GM21367 (cell line): ENCODE measurements at regions not wholly inside any gene's neighbourhood (a gene's known extent, or its start where the extent isn't known, plus 50 kb on each side); places are given as distances from the start of the nearest gene placed in this dataset.
A peak's percentile ranks its signal among the peaks of the same experiment; 100 is the strongest.
"Not testable (repeated sequence)": the region's sequence is repeated elsewhere in the genome, so short reads cannot be mapped to it uniquely, and the experiment has no call there.

Experiments
- ATAC-seq: cut with Tn5 transposase; IDR thresholded peaks from one replicate; pipeline ENCODE4 v1.9.1; 2021; ENCODE audit not compliant: unreplicated experiment

GRCh38 chr4:123667496-123667895 is 270.9 kb downstream of the SPRY1 start:
- ATAC-seq, result no peak

- ATAC-seq, result no peak
Observed at GRCh38 chr4:123667991-123668390, 271.4 kb downstream of the SPRY1 start.

GRCh38 chr4:123671636-123672404 is 275.2 kb downstream of the SPRY1 start:
- ATAC-seq, result peak; percentile 95

GRCh38 chr4:123672987-123673386 is 276.4 kb downstream of the SPRY1 start:
- no peak for ATAC-seq

GRCh38 chr4:123673971-123674370 is 277.4 kb downstream of the SPRY1 start:
- ATAC-seq, result no peak

- ATAC-seq, result no peak
Observed at GRCh38 chr4:123674762-123675465, 278.3 kb downstream of the SPRY1 start.

GRCh38 chr4:123675567-123675966 is 279.0 kb downstream of the SPRY1 start:
- ATAC-seq, result no peak

GRCh38 chr4:123676071-123676889 is 279.7 kb downstream of the SPRY1 start:
- ATAC-seq, result no peak

- no peak for ATAC-seq
Observed at GRCh38 chr4:123676890-123677229, 280.3 kb downstream of the SPRY1 start.

GRCh38 chr4:123682931-123683330 is 286.3 kb downstream of the SPRY1 start:
- ATAC-seq, result no peak

GRCh38 chr4:123684937-123685336 is 288.3 kb downstream of the SPRY1 start:
- ATAC-seq, result not testable (repeated sequence)

- ATAC-seq, result not testable (repeated sequence)
Observed at GRCh38 chr4:123695531-123695930, 298.9 kb downstream of the SPRY1 start.

- ATAC-seq, result no peak
Observed at GRCh38 chr4:123696687-123697086, 300.1 kb downstream of the SPRY1 start.

GRCh38 chr4:123698556-123698955 is 302.0 kb downstream of the SPRY1 start:
- ATAC-seq, result no peak

GRCh38 chr4:123699880-123700771 is 303.5 kb downstream of the SPRY1 start:
- no peak for ATAC-seq

GRCh38 chr4:123701131-123701575 is 304.6 kb downstream of the SPRY1 start:
- no peak for ATAC-seq

- no peak for ATAC-seq
Observed at GRCh38 chr4:123705419-123705818, 308.8 kb downstream of the SPRY1 start.

GRCh38 chr4:123706973-123707372 is 310.4 kb downstream of the SPRY1 start:
- ATAC-seq, result no peak

GRCh38 chr4:123708902-123709301 is 312.3 kb downstream of the SPRY1 start:
- ATAC-seq, result no peak

GRCh38 chr4:123709336-123709735 is 312.7 kb downstream of the SPRY1 start:
- ATAC-seq, result no peak

- no peak for ATAC-seq
Observed at GRCh38 chr4:123731035-123731434, 334.4 kb downstream of the SPRY1 start.
